Psoas muscle (tissue), 7 donors: ENCODE measurements at regions not wholly inside any gene's neighbourhood (a gene's known extent, or its start where the extent isn't known, plus 50 kb on each side); places are given as distances from the start of the nearest gene placed in this dataset.
"Not testable (repeated sequence)": the region's sequence is repeated elsewhere in the genome, so short reads cannot be mapped to it uniquely, and the experiment has no call there.

ENCODE experiments used
- ATAC-seq, 4 donors: fragments of 200-7000 bp; cut with Tn5 transposase; one replicate each; pipeline ENCODE4 v1.9.1; 2020; ENCODE audit warnings: moderate library complexity in 3 of 4, mild to moderate bottlenecking in 2 of 4
- DNase-seq, 2 donors: peaks; one replicate each; pipeline ENCODE4 v3.0.0-alpha.2; 2020
- H3K27ac ChIP-seq: fragments of 200-600 bp; one replicate; pipeline ENCODE4 v1.8.0; 2022
- H3K27me3 ChIP-seq, 3 donors: fragments of 200-600 bp in 1 of 3; one replicate each; pipeline versions ENCODE4 v1.6.1 to v1.8.0; 2013 to 2022; ENCODE audit warnings: low read length in 2 of 3, mild to moderate bottlenecking in 2 of 3, moderate library complexity in 1 of 3; ENCODE audit not compliant: insufficient read depth in 3 of 3
- H3K36me3 ChIP-seq, 2 donors: fragments of 200-600 bp in 1 of 2; one replicate each; pipeline versions ENCODE4 v1.6.1 to v1.8.0; 2013 to 2022; ENCODE audit warnings: low read depth in 1 of 2, mild to moderate bottlenecking in 1 of 2, moderate library complexity in 1 of 2; ENCODE audit not compliant: insufficient read depth in 1 of 2
- H3K4me1 ChIP-seq: fragments of 200-600 bp; one replicate; pipeline ENCODE4 v1.8.0; 2022
- H3K4me3 ChIP-seq: fragments of 200-600 bp; one replicate; pipeline ENCODE4 v1.8.0; 2022; ENCODE audit warnings: mild to moderate bottlenecking
- H3K9me3 ChIP-seq: fragments of 200-600 bp; one replicate; pipeline ENCODE4 v1.8.0; 2022
- WGBS, 3 donors: extraction: QIAGEN DNeasy Blood & Tissue Kit; methylation state at CpG; one replicate each; pipeline versions ENCODE4 v1.1.6 to v1.1.7; 2013; 5-methylcytosine and 5-hydroxymethylcytosine counted together
- intact Hi-C, 2 donors: fragments of 100-400 bp; cut with DNase I; formaldehyde crosslinking; loops; one replicate each; pipeline versions ENCODE4 v1.11.0 to v1.14.2; 2022
- TF ChIP-seq, protein P1 (sequence below): fragments of 200-600 bp; IDR thresholded peaks from one replicate; pipeline ENCODE4 v1.8.0; 2022; ENCODE audit warnings: antibody characterized with exemption
- donor health status: healthy with polysubstance abuse.
- donor health status: DM: no; HTN: no; CAD: no; lungs with moderate emphysema.
- donor health status: Bipolar disorder and iron deficiency.
- donor health status: healthy.
- donor health status: DM: yes; HTN: yes; CAD: no.
- donor health status: DM: no; HTN: no; CAD: no.
- donor health status: DM: yes; HTN: yes; CAD: no.

- 50 to 59% (median 57%) methylated on average over 5 of the region's 5 CpGs for WGBS, 3 donors
- H3K4me1 ChIP-seq: no peaks in the 10 kb centered on the region
- TF ChIP-seq, protein P1, sequence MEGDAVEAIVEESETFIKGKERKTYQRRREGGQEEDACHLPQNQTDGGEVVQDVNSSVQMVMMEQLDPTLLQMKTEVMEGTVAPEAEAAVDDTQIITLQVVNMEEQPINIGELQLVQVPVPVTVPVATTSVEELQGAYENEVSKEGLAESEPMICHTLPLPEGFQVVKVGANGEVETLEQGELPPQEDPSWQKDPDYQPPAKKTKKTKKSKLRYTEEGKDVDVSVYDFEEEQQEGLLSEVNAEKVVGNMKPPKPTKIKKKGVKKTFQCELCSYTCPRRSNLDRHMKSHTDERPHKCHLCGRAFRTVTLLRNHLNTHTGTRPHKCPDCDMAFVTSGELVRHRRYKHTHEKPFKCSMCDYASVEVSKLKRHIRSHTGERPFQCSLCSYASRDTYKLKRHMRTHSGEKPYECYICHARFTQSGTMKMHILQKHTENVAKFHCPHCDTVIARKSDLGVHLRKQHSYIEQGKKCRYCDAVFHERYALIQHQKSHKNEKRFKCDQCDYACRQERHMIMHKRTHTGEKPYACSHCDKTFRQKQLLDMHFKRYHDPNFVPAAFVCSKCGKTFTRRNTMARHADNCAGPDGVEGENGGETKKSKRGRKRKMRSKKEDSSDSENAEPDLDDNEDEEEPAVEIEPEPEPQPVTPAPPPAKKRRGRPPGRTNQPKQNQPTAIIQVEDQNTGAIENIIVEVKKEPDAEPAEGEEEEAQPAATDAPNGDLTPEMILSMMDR: no peak
- H3K27me3 ChIP-seq: no peaks in the 10 kb centered on the region
- no peaks in the 10 kb centered on the region for H3K9me3 ChIP-seq
- intact Hi-C loops: no loop called here
- H3K27ac ChIP-seq: no peak overlapping the region
- no peaks in the 10 kb centered on the region for H3K36me3 ChIP-seq
- ATAC-seq: no peak
- no peak overlapping the region for H3K4me3 ChIP-seq
- no peak for DNase-seq
Observed at GRCh38 chr14:86072116-86072894, 542.4 kb downstream of the FLRT2 start.

- no peaks in the 10 kb centered on the region for H3K36me3 ChIP-seq
- DNase-seq: no peak
- ATAC-seq: no peak
- TF ChIP-seq, protein P1: no peak
- no peak overlapping the region for H3K27ac ChIP-seq
- WGBS, 3 donors: 69 to 75% (median 70%) methylated on average over 2 of the region's 2 CpGs
- intact Hi-C loops: no loop called here
- H3K4me1 ChIP-seq: no peaks in the 10 kb centered on the region
- H3K4me3 ChIP-seq: no peak overlapping the region
- no peaks in the 10 kb centered on the region for H3K27me3 ChIP-seq
- no peaks in the 10 kb centered on the region for H3K9me3 ChIP-seq
Observed at GRCh38 chr14:86066651-86067050, 536.7 kb downstream of the FLRT2 start.

DNA sequence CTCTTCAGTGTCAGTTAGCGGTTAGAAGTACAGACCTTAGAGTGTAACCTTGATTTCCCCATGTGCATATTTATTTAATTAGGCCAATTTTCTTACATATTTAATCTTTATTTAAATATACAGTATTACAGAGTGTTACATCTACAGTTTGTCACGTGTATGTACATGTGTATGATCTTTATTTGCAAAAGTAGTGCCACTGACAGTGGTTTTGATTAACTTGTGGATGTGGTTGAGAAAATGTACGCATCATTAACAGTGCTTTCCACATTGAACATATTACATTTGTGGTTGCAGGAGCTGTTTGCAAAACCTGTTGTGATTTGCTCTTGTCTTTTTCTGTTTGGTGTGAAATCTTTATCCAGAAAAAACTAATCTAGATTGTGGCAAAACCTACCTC lies 535.5 kb downstream of the FLRT2 start:
- Histone ChIP-seq H3K9me3 (no peaks in the 10 kb centered on the region), H3K4me1 (no peaks in the 10 kb centered on the region), H3K27me3 (no peaks in the 10 kb centered on the region), H3K27ac (no peak overlapping the region), H3K4me3 (no peak overlapping the region), H3K36me3 (no peaks in the 10 kb centered on the region)
- DNase-seq: no peak
- 80 to 84% (median 82%) methylated on average over 3 of the region's 3 CpGs for WGBS, 3 donors
- intact Hi-C loops: no loop called here
- ATAC-seq: no peak
- TF ChIP-seq, protein P1: no peak

GRCh38 chr14:86064595-86064994 lies 534.7 kb downstream of the FLRT2 start:
- H3K4me1 ChIP-seq, H3K9me3 ChIP-seq, H3K27ac ChIP-seq, H3K36me3 ChIP-seq, ATAC-seq, H3K27me3 ChIP-seq, intact Hi-C loops, DNase-seq, H3K4me3 ChIP-seq: not testable (repeated sequence)

DNA sequence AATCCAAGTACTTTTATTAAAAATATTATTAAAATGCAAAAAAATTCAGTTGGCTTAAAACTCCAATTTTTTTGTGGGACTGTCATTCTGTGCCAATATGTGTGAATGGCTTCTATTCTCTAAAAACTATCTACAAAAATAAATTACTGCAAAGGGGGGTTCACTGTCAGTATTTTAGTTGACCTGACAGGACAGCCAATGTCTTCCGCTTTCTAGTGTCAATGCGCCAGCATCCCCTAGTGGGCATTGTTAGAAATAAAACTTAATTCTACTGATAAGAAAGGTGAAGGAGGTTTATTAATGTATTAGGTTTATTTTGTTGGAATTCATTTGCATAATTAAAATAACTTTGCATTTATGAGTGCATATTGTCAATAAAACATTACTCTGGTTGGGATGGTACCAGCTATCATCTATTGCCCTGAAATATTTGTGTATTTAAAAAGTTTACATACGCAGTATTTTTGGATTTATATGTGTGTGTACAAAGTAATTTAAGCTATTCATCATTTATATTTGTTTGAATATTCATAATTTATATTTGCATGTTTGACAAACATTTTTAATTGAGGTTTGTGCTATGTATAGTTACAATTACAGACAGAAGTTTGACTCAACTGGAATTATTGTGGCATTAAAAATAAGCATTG lies 527.2 kb downstream of the FLRT2 start:
- intact Hi-C loops: loop anchor here in 1 of 2 donors (5.0 kb wide), 1 partner anchor 525 kb away; the partner anchor contains the start of gene FLRT2
- Histone ChIP-seq H3K4me3 (no peak overlapping the region), H3K27ac (no peak overlapping the region), H3K36me3 (no peaks in the 10 kb centered on the region), H3K4me1 (no peaks in the 10 kb centered on the region), H3K9me3 (no peaks in the 10 kb centered on the region), H3K27me3 (no peaks in the 10 kb centered on the region)
- no peak for DNase-seq
- WGBS, 3 donors: 51 to 55% (median 54%) methylated on average over 3 of the region's 3 CpGs
- TF ChIP-seq, protein P1: peak; percentile 65
- peak in 1 of 4 donors; percentile 58 for ATAC-seq
